ENCODE measurements at regions not wholly inside any gene's neighbourhood (a gene's known extent, or its start where the extent isn't known, plus 50 kb on each side); places are given as distances from the start of the nearest gene placed in this dataset.

- no peak for DNase-seq
Measured at GRCh38 chr3:177978946-177979345, 557.3 kb upstream of the KCNMB2 start.

- DNase-seq: no peak
Measured at GRCh38 chr3:177979703-177980102, 556.5 kb upstream of the KCNMB2 start.

DNA sequence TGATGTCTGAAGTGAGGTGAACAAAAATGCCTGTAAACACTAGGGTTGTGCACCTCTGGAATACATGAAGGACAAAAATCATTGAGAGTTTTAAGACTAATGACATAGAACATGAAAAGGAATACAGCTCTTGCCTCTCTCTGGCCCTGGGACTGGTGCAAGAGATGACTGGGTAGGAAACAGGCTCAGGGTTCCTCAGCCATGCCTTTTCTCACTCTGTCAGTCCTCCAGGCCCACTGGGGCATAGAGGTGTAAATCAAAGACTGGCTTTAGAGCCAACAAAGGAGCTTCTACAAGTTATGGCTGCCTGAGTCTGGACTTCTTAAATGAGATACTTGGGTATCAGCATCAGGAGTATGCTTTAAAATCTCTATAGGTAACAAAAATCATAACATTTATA, 554.7 kb upstream of the KCNMB2 start:
- no peak for DNase-seq

GRCh38 chr3:177982034-177982433, 554.2 kb upstream of the KCNMB2 start:
- DNase-seq: no peak

- no peak for DNase-seq
Measured at GRCh38 chr3:177983320-177983719, 552.9 kb upstream of the KCNMB2 start.

- no peak for DNase-seq
Measured at GRCh38 chr3:177992993-177993970, 543.0 kb upstream of the KCNMB2 start.

DNA sequence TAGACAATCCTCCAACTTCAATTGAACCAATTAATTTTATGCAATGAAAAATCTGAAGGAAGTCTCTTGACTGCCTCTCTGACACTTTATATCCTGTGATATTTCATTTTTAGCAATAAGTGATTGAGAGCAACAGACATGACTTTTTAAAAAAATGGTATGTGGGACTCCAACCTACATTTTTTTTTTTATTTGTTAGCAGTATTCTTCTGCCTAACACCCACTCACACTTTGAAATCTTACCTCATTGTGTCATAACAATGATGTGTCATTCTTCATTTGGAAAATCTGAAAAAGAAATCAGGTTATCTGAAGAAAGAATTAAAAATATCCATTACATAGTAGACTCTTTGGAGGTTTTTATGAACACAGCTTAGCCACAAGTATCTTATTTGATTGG, 541.3 kb upstream of the KCNMB2 start:
- no peak for DNase-seq

- DNase-seq: no peak
Measured at GRCh38 chr3:177995381-177996085, 540.7 kb upstream of the KCNMB2 start.

GRCh38 chr3:178001670-178002101, 534.5 kb upstream of the KCNMB2 start:
- DNase-seq: no peak

DNA sequence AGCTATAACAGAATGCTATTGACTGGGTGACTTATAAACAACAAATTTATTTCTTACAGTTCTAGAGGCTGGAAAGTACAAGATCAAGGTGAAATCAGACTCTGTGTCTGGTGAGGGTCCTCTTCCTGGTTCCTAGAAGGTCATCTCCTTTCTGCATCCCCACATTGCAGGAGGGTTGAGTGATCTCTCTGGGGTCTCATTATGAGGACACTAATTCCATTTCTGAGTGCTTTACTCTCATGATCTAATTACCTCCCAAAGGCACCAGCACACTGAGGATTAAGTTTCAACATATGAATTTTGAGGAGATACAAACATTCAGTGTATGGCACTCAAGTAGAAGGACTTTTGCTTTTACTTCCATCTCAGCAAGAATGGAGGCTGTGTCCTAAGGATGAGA, 534.1 kb upstream of the KCNMB2 start:
- DNase-seq: no peak

GRCh38 chr3:178003756-178004155, 532.5 kb upstream of the KCNMB2 start:
- DNase-seq: no peak

DNA sequence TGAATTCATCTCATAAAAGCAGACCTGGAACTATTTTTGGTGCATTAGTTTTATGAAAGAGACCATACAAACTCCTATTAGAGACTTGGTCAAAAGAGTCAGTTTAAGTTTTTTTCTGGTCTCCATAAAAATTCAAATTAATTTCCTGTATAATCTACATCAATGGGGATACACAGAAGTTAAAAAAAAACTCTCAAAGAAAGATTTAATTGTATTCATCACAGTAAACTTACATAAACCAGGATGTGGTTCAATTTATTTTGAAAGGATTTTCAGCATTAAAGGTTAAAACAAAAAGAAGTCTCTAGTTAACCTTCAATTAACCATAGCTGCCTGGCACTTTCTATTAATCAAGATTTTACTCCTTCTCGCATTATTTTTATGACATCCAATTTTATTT, 530.3 kb upstream of the KCNMB2 start:
- no peak for DNase-seq

DNA sequence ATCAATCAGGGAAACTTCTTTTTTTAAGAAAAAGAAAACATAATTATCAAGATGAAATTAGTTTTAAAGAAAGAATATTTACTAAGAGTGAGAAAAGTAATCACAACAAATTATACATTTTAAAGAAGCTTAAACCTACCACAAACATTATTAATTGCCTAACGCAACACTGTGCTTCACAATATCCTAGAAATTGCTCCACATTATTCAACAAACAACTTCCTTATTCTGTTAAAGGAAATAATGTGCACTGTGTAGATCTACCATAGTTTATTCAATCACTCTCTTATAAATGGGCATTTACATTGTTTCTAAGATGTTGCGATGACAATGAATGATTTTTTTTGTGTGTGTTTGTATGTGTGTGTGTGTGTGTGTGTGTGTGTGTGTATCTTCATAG, 525.9 kb upstream of the KCNMB2 start:
- no peak for DNase-seq

DNA sequence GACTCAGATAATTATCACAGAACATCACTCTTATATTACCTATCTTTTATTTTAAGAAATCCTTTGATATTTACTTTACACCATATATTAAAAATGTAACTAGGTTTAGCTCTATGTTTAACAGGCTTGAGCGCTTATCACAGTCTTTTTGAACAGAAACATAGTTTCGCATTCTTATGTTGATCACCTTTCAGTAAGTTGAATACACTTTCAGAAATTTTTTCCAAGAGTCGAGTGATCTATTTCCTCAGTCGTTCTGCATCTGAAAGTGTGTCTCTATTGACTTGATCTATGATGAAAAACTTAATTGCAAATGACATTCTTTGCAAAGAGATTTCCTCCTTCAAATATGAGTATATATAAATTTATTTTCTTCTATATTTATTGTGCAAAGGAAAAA, 516.6 kb upstream of the KCNMB2 start:
- DNase-seq: no peak

DNA sequence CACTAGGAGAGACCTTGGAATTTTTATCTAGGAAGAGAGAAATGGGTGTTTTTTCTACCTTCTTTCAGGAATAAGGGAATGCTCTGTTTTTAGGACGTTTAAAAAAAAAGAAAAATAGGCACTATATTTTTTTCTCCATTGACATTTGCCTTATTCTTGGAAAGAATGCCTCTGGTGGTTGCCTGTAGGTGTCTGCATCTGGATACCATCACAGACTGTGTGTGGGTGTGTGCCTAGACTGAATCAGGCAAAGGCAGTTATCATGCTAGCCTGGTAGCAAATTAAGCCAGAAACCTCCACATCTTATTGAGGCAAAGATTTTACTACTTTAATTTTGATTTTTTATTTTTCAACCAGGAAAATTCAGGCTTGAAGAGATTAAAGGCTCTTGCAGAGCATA, 513.6 kb upstream of the KCNMB2 start:
- no peak for DNase-seq

DNA sequence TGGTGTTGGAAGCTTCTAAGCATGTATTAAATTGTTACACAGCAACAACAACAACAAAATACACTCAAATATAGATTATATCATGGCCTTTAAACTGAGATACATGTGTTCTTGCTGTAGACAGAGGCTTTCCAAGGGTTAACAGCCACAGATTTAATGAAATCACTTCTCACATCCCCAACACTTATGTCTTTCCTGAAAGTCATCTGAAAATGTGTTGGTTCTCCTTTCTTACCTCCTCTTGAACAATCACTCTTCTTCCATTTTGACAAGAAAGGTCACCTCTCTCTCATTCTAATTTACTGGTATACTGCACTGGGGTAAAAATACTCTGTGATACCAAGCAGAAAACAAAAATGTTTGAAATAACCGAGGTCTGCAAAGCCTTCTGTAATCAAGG, 507.3 kb upstream of the KCNMB2 start:
- no peak for DNase-seq

- DNase-seq: no peak
Measured at GRCh38 chr3:178036451-178037144, 499.6 kb upstream of the KCNMB2 start.

DNA sequence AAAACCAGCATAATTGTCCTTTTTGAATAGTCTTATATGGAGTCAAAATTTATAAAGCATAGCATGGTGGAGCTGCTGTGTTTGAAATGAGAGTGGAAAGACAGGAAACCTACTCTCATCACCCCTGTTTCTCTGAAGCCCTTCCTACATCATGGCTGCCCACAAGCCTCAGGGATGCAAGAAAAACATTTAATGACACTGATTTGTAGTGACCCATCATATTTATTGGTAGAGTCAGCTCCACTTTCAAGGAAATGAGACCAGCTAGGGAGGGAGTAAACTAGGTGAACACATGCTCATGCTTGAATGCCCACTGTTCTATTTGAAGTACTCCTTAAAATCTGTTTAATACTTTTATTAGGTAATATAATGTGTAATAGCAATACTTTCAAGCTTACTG, 494.3 kb upstream of the KCNMB2 start:
- DNase-seq: no peak

DNA sequence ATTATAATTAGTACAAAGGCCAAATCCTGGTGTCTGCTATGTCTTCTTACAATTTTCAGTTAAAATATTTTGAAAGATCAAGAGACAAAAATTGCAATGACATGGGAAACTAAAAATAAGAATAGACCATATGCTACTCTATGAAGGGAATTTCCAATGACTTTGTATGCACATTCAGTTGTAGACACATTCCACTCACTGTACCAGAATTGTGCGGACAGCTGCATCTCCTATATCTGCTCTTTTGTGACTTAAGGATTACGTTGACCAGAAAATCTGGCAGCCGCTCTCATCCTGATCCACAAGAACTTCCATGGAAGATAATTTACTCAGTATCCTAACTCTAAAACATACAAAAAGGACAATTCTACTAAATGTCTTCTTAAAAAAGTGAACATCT, 493.9 kb upstream of the KCNMB2 start:
- DNase-seq: no peak

DNA sequence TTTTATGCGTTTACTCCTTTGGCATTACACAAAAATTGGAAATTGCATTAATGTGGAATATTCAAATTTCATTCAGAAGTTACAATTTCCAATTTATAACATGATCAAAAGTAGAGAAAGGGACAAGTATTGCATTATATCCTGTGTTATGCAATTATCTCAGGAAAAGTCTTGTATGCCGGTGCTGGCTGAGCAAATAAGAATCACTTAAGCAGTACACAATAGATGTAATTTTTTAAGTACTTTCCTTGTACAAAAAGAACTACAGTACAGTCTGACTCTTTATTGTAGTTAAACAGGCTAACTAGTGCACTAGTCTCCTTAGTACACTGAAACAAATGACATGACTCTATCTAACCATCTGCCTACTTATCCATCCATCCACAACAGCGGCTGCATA, 493.2 kb upstream of the KCNMB2 start:
- DNase-seq: no peak

- DNase-seq: no peak
Measured at GRCh38 chr3:178044320-178044719, 491.9 kb upstream of the KCNMB2 start.

DNA sequence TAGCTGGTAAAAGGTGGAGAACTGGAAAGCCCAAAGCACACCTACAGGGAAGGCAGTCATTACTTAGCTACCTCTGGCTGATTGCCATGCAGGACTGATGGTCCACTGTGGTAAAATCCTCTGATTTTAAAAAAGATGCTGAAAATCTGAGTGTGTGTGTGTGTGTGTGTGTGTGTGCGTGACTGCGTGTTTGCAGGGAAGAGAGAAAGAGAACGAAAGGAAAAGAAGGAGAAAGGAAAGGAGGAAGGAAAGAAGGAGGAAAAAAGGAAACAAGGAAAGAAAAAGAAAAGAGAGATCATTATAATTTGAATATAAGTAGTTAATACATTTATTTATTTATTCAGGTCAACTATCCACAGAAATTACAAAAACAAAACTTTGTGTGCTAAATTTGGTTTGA, 488.7 kb upstream of the KCNMB2 start:
- no peak for DNase-seq

DNA sequence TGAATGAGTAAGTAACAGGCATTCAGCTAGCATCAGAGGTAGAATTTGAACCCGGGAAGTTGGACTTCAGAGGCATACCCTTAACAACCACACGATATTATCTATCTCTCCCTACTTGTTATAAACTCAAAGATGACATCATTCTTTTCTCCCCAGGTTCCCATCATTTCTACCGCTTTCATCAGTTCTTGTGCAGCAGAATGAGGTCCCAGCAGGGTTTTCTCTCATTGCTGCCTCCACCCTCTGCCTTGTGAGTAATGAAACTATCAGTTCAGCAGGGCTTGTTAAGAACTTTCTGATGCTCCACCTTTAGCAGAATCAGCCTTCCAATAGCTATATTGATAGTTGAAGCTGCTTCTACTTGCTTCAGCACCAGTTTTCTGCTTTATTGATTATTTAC, 487.5 kb upstream of the KCNMB2 start:
- no peak for DNase-seq

DNA sequence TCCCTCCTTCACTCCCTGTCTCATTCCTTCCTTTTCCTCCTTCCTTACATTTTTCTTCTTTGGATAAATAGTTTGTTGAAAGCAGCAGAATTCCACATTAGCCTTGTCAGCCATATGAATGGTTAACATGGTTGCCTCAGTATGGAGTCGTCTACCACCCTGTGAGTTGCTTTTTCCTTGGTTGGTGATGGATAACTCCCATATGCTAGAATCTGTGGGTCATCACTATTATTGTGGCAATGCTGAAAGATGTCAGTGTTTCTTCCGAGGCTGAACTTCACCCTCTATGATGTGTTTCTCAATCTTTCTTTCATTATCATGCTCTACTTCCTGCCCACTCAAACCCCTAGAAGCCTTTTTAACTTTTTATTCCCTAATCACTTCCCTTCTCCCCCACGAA, 481.8 kb upstream of the KCNMB2 start:
- no peak for DNase-seq
